Prostate gland (tissue), 2 donors: ENCODE measurements at regions not wholly inside any gene's neighbourhood (a gene's known extent, or its start where the extent isn't known, plus 50 kb on each side); places are given as distances from the start of the nearest gene placed in this dataset.

ENCODE experiments used
- CTCF ChIP-seq, 4 experiments: fragments of 200-600 bp in 2 of 4; fragments of 450-650 bp in 2 of 4; sonication (generic) in 2 of 4; IDR thresholded peaks; 1 replicate in 3 of 4; 2 replicates in 1 of 4; pipeline ENCODE4 v1.5.1; 2016 to 2019; ENCODE audit warnings: antibody characterized with exemption in 4 of 4, mild to moderate bottlenecking in 2 of 4, moderate library complexity in 2 of 4
- POLR2A ChIP-seq: fragments of 450-650 bp; IDR thresholded peaks from one replicate; pipeline ENCODE4 v1.6.1; 2016; ENCODE audit warnings: antibody characterized with exemption, mild to moderate bottlenecking
- POLR2AphosphoS5 ChIP-seq: sonication (generic); formaldehyde crosslinking; IDR thresholded peaks from one replicate; pipeline ENCODE4 v1.6.1; 2017; ENCODE audit warnings: antibody characterized with exemption

GRCh38 chr13:108005231-108005630 is 210.1 kb downstream of the LIG4 start:
- TF ChIP-seq POLR2A (no peak), CTCF (IDR thresholded peaks at IDR 0.05) (no peak), POLR2AphosphoS5 (no peak)
